GM23338 (cell line): ENCODE measurements at regions not wholly inside any gene's neighbourhood (a gene's known extent, or its start where the extent isn't known, plus 50 kb on each side); places are given as distances from the start of the nearest gene placed in this dataset.

Experiments used
- ATAC-seq: fragments of 200-7000 bp; cut with Tn5 transposase; 3 replicates; pipeline ENCODE4 v1.9.1; 2020
- DNase-seq: peaks from one replicate; pipeline ENCODE4 v3.0.0-alpha.2; 2015; ENCODE audit warnings: low spot score
- H2AFZ ChIP-seq: fragments of 200-600 bp; sonication (generic); 2 replicates; pipeline ENCODE4 v1.8.0; 2016; ENCODE audit warnings: antibody characterized with exemption, mild to moderate bottlenecking, moderate library complexity
- H3F3A ChIP-seq: fragments of 200-600 bp; sonication (generic); replicated peaks from 2 replicates; pipeline ENCODE4 v1.8.0; 2017; ENCODE audit warnings: antibody characterized with exemption, mixed run types, low read depth
- H3K27ac ChIP-seq: fragments of 200-600 bp; sonication (generic); 2 replicates; pipeline ENCODE4 v1.6.1; 2016; ENCODE audit warnings: low read depth
- H3K27me3 ChIP-seq: fragments of 200-600 bp; sonication (generic); 2 replicates; pipeline ENCODE4 v1.8.0; 2016; ENCODE audit warnings: mild to moderate bottlenecking, mixed run types, moderate library complexity; ENCODE audit not compliant: insufficient read depth
- H3K36me3 ChIP-seq: fragments of 200-600 bp; sonication (generic); 2 replicates; pipeline ENCODE4 v1.8.0; 2016; ENCODE audit warnings: mild to moderate bottlenecking; ENCODE audit not compliant: insufficient read depth
- H3K4me1 ChIP-seq: fragments of 200-600 bp; sonication (generic); 2 replicates; pipeline ENCODE4 v1.8.0; 2016; ENCODE audit warnings: mild to moderate bottlenecking, moderate library complexity; ENCODE audit not compliant: insufficient read depth
- H3K4me2 ChIP-seq: fragments of 200-600 bp; sonication (generic); 2 replicates; pipeline ENCODE4 v1.7.1; 2017; ENCODE audit warnings: mixed run types
- H3K4me3 ChIP-seq: fragments of 200-600 bp; sonication (generic); 2 replicates; pipeline ENCODE4 v1.6.1; 2016; ENCODE audit warnings: mixed run types
- H3K79me2 ChIP-seq: fragments of 200-600 bp; sonication (generic); replicated peaks from 2 replicates; pipeline ENCODE4 v1.8.0; 2017; ENCODE audit warnings: mild to moderate bottlenecking; ENCODE audit not compliant: insufficient read depth
- H3K9me2 ChIP-seq: fragments of 200-600 bp; sonication (generic); 2 replicates; pipeline ENCODE4 v1.8.0; 2017; ENCODE audit not compliant: insufficient read depth
- H4K20me1 ChIP-seq: fragments of 200-600 bp; sonication (generic); replicated peaks from 2 replicates; pipeline ENCODE4 v1.8.0; 2017; ENCODE audit warnings: mild to moderate bottlenecking; ENCODE audit not compliant: insufficient read depth
- H3K27ac Mint-ChIP-seq: 2 replicates; pipeline ENCODE4 v1.8.0; 2020; ENCODE audit warnings: inconsistent platforms, mild to moderate bottlenecking, moderate library complexity, mixed read lengths
- H3K27me3 Mint-ChIP-seq: 3 replicates; pipeline ENCODE4 v1.8.0; 2022; ENCODE audit warnings: low read depth, mild to moderate bottlenecking, moderate library complexity, mixed read lengths, inconsistent platforms; ENCODE audit not compliant: insufficient read depth, poor library complexity
- H3K36me3 Mint-ChIP-seq: 3 replicates; pipeline ENCODE4 v1.8.0; 2021; ENCODE audit warnings: low read depth, mild to moderate bottlenecking, inconsistent platforms, moderate library complexity, mixed read lengths
- H3K4me1 Mint-ChIP-seq: 3 replicates; pipeline ENCODE4 v1.8.0; 2020; ENCODE audit warnings: mild to moderate bottlenecking, inconsistent platforms, mixed read lengths
- H3K4me3 Mint-ChIP-seq: 3 replicates; pipeline ENCODE4 v1.8.0; 2021; ENCODE audit warnings: moderate library complexity, mild to moderate bottlenecking, inconsistent platforms, mixed read lengths
- H3K9me3 Mint-ChIP-seq: 3 replicates; pipeline ENCODE4 v1.8.0; 2020; ENCODE audit warnings: moderate library complexity, mild to moderate bottlenecking, inconsistent platforms, mixed read lengths
- CREB1 ChIP-seq: fragments of 250-450 bp; sonication (Bioruptor Pico); IDR thresholded peaks from 2 replicates; pipeline ENCODE4 v1.5.0; 2020; ENCODE audit warnings: low read depth, mild to moderate bottlenecking, moderate library complexity
- EZH2phosphoT487 ChIP-seq: fragments of 200-600 bp; sonication (generic); IDR thresholded peaks from one replicate; pipeline ENCODE4 v1.8.1; 2018; ENCODE audit warnings: antibody characterized with exemption; ENCODE audit not compliant: unreplicated experiment
- JUNB ChIP-seq: IDR thresholded peaks from one replicate; pipeline ENCODE4 v1.6.1; 2016; ENCODE audit warnings: antibody characterized with exemption; ENCODE audit not compliant: unreplicated experiment
- NANOG ChIP-seq: IDR thresholded peaks from 2 replicates; pipeline ENCODE4 v1.6.1; 2016; ENCODE audit warnings: antibody characterized with exemption, borderline replicate concordance
- POLR2AphosphoS5 ChIP-seq: IDR thresholded peaks from 2 replicates; pipeline ENCODE4 v1.6.1; 2016; ENCODE audit warnings: antibody characterized with exemption, low read depth
- REST ChIP-seq: IDR thresholded peaks from one replicate; pipeline ENCODE4 v1.6.1; 2018; ENCODE audit warnings: antibody characterized with exemption; ENCODE audit not compliant: unreplicated experiment
- ZNF331 ChIP-seq: fragments of 250-450 bp; sonication (Bioruptor Pico); IDR thresholded peaks from 2 replicates; pipeline ENCODE4 v1.5.0; 2020; ENCODE audit warnings: low read depth, mild to moderate bottlenecking, moderate library complexity
- TF ChIP-seq, protein P1 (sequence below), 2 experiments: fragments of 200-600 bp in 1 of 2; sonication (generic) in 1 of 2; conservative IDR thresholded peaks; 2 replicates each; pipeline versions ENCODE4 v1.5.1 to v1.6.1; 2016 to 2017; ENCODE audit warnings: antibody characterized with exemption in 2 of 2, low read depth in 2 of 2, mild to moderate bottlenecking in 2 of 2, moderate library complexity in 1 of 2
- TF ChIP-seq, protein P2 (sequence below): fragments of 250-450 bp; sonication (Bioruptor Pico); IDR thresholded peaks from 2 replicates; pipeline ENCODE4 v1.5.0; 2020; ENCODE audit warnings: mild to moderate bottlenecking, moderate library complexity

DNA sequence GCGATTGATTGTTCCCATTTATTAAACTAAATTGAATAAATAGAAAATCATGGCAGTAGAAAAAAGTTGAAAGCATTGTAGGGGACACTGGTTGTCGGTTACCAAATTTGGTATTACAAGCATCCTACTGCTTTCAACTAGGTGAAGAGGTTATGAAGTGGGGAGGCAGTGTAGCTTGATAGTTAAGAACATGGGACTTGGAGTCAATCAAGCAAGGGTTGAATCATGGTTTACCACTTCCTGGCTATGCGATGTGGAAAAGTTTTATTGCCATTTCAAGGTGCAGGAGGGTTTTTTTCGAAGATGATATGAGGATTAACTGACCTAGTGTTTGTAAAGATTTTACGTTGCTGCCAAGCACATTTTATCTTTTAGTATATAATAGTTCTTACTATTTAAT lies 318.2 kb upstream of the KCNH8 start (continued):
- TF ChIP-seq REST: no peak

- H3K27ac Mint-ChIP-seq: no peak overlapping the region
- no peaks in the 10 kb centered on the region for H3K4me1 Mint-ChIP-seq
- Histone ChIP-seq H3K9me2 (peaks cover 4% of the 10 kb centered on the region; the same call in 1 of the 2 replicates), H3K36me3 (no peaks in the 10 kb centered on the region), H3K27me3 (no peaks in the 10 kb centered on the region), H3F3A (0 out of 2 replicates have a peak, but pooled peaks cover 4% of the 10 kb centered on the region), H3K4me3 (no peak overlapping the region), H4K20me1 (no peaks in the 10 kb centered on the region), H2AFZ (no peak overlapping the region), H3K27ac (no peak overlapping the region), H3K4me1 (0 out of 2 replicates have a peak, but pooled peaks cover 5% of the 10 kb centered on the region), H3K4me2 (no peak overlapping the region), H3K79me2 (no peaks in the 10 kb centered on the region)
- no peak for ATAC-seq
- no peaks in the 10 kb centered on the region for H3K9me3 Mint-ChIP-seq
- H3K4me3 Mint-ChIP-seq: no peak overlapping the region
- TF ChIP-seq, protein P1, sequence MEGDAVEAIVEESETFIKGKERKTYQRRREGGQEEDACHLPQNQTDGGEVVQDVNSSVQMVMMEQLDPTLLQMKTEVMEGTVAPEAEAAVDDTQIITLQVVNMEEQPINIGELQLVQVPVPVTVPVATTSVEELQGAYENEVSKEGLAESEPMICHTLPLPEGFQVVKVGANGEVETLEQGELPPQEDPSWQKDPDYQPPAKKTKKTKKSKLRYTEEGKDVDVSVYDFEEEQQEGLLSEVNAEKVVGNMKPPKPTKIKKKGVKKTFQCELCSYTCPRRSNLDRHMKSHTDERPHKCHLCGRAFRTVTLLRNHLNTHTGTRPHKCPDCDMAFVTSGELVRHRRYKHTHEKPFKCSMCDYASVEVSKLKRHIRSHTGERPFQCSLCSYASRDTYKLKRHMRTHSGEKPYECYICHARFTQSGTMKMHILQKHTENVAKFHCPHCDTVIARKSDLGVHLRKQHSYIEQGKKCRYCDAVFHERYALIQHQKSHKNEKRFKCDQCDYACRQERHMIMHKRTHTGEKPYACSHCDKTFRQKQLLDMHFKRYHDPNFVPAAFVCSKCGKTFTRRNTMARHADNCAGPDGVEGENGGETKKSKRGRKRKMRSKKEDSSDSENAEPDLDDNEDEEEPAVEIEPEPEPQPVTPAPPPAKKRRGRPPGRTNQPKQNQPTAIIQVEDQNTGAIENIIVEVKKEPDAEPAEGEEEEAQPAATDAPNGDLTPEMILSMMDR (conservative IDR thresholded peaks at IDR 0.05; ENCODE audit: low read depth in 2 of 2): no peak
- TF ChIP-seq ZNF331 (CRISPR knock-in tag) (no peak), EZH2phosphoT487 (no peak), CREB1 (CRISPR knock-in tag) (no peak), POLR2AphosphoS5 (no peak), JUNB (no peak), NANOG (no peak)
- TF ChIP-seq, protein P2, sequence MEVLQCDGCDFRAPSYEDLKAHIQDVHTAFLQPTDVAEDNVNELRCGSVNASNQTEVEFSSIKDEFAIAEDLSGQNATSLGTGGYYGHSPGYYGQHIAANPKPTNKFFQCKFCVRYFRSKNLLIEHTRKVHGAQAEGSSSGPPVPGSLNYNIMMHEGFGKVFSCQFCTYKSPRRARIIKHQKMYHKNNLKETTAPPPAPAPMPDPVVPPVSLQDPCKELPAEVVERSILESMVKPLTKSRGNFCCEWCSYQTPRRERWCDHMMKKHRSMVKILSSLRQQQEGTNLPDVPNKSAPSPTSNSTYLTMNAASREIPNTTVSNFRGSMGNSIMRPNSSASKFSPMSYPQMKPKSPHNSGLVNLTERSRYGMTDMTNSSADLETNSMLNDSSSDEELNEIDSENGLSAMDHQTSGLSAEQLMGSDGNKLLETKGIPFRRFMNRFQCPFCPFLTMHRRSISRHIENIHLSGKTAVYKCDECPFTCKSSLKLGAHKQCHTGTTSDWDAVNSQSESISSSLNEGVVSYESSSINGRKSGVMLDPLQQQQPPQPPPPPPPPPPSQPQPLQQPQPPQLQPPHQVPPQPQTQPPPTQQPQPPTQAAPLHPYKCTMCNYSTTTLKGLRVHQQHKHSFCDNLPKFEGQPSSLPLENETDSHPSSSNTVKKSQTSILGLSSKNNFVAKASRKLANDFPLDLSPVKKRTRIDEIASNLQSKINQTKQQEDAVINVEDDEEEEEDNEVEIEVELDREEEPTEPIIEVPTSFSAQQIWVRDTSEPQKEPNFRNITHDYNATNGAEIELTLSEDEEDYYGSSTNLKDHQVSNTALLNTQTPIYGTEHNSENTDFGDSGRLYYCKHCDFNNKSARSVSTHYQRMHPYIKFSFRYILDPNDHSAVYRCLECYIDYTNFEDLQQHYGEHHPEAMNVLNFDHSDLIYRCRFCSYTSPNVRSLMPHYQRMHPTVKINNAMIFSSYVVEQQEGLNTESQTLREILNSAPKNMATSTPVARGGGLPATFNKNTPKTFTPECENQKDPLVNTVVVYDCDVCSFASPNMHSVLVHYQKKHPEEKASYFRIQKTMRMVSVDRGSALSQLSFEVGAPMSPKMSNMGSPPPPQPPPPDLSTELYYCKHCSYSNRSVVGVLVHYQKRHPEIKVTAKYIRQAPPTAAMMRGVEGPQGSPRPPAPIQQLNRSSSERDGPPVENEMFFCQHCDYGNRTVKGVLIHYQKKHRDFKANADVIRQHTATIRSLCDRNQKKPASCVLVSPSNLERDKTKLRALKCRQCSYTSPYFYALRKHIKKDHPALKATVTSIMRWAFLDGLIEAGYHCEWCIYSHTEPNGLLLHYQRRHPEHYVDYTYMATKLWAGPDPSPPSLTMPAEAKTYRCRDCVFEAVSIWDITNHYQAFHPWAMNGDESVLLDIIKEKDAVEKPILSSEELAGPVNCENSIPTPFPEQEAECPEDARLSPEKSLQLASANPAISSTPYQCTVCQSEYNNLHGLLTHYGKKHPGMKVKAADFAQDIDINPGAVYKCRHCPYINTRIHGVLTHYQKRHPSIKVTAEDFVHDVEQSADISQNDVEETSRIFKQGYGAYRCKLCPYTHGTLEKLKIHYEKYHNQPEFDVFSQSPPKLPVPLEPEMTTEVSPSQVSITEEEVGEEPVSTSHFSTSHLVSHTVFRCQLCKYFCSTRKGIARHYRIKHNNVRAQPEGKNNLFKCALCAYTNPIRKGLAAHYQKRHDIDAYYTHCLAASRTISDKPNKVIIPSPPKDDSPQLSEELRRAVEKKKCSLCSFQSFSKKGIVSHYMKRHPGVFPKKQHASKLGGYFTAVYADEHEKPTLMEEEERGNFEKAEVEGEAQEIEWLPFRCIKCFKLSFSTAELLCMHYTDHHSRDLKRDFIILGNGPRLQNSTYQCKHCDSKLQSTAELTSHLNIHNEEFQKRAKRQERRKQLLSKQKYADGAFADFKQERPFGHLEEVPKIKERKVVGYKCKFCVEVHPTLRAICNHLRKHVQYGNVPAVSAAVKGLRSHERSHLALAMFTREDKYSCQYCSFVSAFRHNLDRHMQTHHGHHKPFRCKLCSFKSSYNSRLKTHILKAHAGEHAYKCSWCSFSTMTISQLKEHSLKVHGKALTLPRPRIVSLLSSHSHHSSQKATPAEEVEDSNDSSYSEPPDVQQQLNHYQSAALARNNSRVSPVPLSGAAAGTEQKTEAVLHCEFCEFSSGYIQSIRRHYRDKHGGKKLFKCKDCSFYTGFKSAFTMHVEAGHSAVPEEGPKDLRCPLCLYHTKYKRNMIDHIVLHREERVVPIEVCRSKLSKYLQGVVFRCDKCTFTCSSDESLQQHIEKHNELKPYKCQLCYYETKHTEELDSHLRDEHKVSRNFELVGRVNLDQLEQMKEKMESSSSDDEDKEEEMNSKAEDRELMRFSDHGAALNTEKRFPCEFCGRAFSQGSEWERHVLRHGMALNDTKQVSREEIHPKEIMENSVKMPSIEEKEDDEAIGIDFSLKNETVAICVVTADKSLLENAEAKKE (CRISPR knock-in tag): no peak
- no peak for DNase-seq
- no peaks in the 10 kb centered on the region for H3K27me3 Mint-ChIP-seq
- H3K36me3 Mint-ChIP-seq: no peaks in the 10 kb centered on the region
Measured at GRCh38 chr3:18828637-18829036, 319.7 kb upstream of the KCNH8 start.
